ENCODE measurements at regions not wholly inside any gene's neighbourhood (a gene's known extent, or its start where the extent isn't known, plus 50 kb on each side); places are given as distances from the start of the nearest gene placed in this dataset.

- no peak for TF ChIP-seq CTCF (IDR thresholded peaks at IDR 0.05; ENCODE audit: insufficient read depth, missing control alignments)
- FAIRE-seq (no peak), DNase-seq (ENCODE audit: insufficient read length, low spot score) (no peak)
These were observed 211.5 kb upstream of the GAS1 start for GRCh38 chr9:87158765-87159164.

- TF ChIP-seq CTCF (IDR thresholded peaks at IDR 0.05; ENCODE audit: insufficient read depth, missing control alignments): no peak
- FAIRE-seq (no peak), DNase-seq (ENCODE audit: insufficient read length, low spot score) (no peak)
These were observed 213.1 kb upstream of the GAS1 start for GRCh38 chr9:87160148-87161102.

GRCh38 chr9:87167161-87167560, 219.9 kb upstream of the GAS1 start:
- no peak for DNase-seq (ENCODE audit: insufficient read length, low spot score)
- FAIRE-seq: no peak
- TF ChIP-seq CTCF (IDR thresholded peaks at IDR 0.05; ENCODE audit: insufficient read depth, missing control alignments): no peak

GRCh38 chr9:87167582-87167981, 220.3 kb upstream of the GAS1 start:
- DNase-seq (ENCODE audit: insufficient read length, low spot score) (no peak), FAIRE-seq (no peak)
- TF ChIP-seq CTCF (IDR thresholded peaks at IDR 0.05; ENCODE audit: insufficient read depth, missing control alignments): no peak

- TF ChIP-seq CTCF (IDR thresholded peaks at IDR 0.05; ENCODE audit: insufficient read depth, missing control alignments): no peak
- no peak for FAIRE-seq
These were observed 231.0 kb upstream of the GAS1 start for GRCh38 chr9:87178302-87178701.

GRCh38 chr9:87179553-87180340, 232.4 kb upstream of the GAS1 start:
- FAIRE-seq (no peak), DNase-seq (ENCODE audit: insufficient read length, low spot score) (no peak)
- no peak for TF ChIP-seq CTCF (IDR thresholded peaks at IDR 0.05; ENCODE audit: insufficient read depth, missing control alignments)

More at GRCh38 chr9:87178302-87178701, 231.0 kb upstream of the GAS1 start:
- no peak for DNase-seq (ENCODE audit: insufficient read length, low spot score)
